Lower lobe of right lung (tissue), 2 donors: ENCODE measurements at regions not wholly inside any gene's neighbourhood (a gene's known extent, or its start where the extent isn't known, plus 50 kb on each side); places are given as distances from the start of the nearest gene placed in this dataset.

ENCODE experiments used
- ATAC-seq, 2 donors: fragments of 200-7000 bp; cut with Tn5 transposase; one replicate each; pipeline ENCODE4 v1.9.1; 2020 to 2022; ENCODE audit warnings: mild to moderate bottlenecking in 2 of 2, moderate library complexity in 2 of 2
- DNase-seq: peaks from one replicate; pipeline ENCODE4 v3.0.0-alpha.2; 2020
- H3K27ac ChIP-seq: fragments of 200-600 bp; one replicate; pipeline ENCODE4 v1.8.0; 2022
- H3K27me3 ChIP-seq: fragments of 200-600 bp; one replicate; pipeline ENCODE4 v1.8.0; 2022; ENCODE audit warnings: low read depth
- H3K36me3 ChIP-seq: fragments of 200-600 bp; one replicate; pipeline ENCODE4 v1.8.0; 2022; ENCODE audit warnings: mild to moderate bottlenecking
- H3K4me1 ChIP-seq: fragments of 200-600 bp; one replicate; pipeline ENCODE4 v1.8.0; 2022
- H3K4me3 ChIP-seq: fragments of 200-600 bp; one replicate; pipeline ENCODE4 v1.8.0; 2022; ENCODE audit warnings: mild to moderate bottlenecking
- H3K9me3 ChIP-seq: fragments of 200-600 bp; one replicate; pipeline ENCODE4 v1.8.0; 2022
- CTCF ChIP-seq: fragments of 200-600 bp; IDR thresholded peaks from one replicate; pipeline ENCODE4 v1.8.0; 2022; ENCODE audit warnings: antibody characterized with exemption, mild to moderate bottlenecking
- intact Hi-C: fragments of 100-400 bp; cut with DNase I; formaldehyde crosslinking; loops from one replicate; pipeline ENCODE4 v1.11.0; 2022
- donor health status: DM: no; HTN: yes; CAD: no; lungs with severe emphysema.

GRCh38 chr12:115687094-115687493 lies 590.4 kb downstream of the MED13L start:
- intact Hi-C loops, result no loop called here

GRCh38 chr12:115683240-115683780 lies 594.2 kb downstream of the MED13L start:
- Histone ChIP-seq H3K27me3 (no peaks in the 10 kb centered on the region), H3K36me3 (no peaks in the 10 kb centered on the region), H3K4me1 (no peaks in the 10 kb centered on the region), H3K27ac (no peak overlapping the region), H3K4me3 (no peak overlapping the region), H3K9me3 (no peaks in the 10 kb centered on the region)
- no peak for TF ChIP-seq CTCF
- intact Hi-C loops, result no loop called here
- DNase-seq (no peak), ATAC-seq (peak in 1 of 2 donors; percentile 59)

More at GRCh38 chr12:115687094-115687493, 590.4 kb downstream of the MED13L start:
- Histone ChIP-seq H3K27ac (no peak overlapping the region), H3K4me3 (no peak overlapping the region), H3K4me1 (no peaks in the 10 kb centered on the region), H3K36me3 (no peaks in the 10 kb centered on the region), H3K27me3 (no peaks in the 10 kb centered on the region), H3K9me3 (no peaks in the 10 kb centered on the region)
- no peak for ATAC-seq
- no peak for TF ChIP-seq CTCF
- DNase-seq, result no peak

DNA sequence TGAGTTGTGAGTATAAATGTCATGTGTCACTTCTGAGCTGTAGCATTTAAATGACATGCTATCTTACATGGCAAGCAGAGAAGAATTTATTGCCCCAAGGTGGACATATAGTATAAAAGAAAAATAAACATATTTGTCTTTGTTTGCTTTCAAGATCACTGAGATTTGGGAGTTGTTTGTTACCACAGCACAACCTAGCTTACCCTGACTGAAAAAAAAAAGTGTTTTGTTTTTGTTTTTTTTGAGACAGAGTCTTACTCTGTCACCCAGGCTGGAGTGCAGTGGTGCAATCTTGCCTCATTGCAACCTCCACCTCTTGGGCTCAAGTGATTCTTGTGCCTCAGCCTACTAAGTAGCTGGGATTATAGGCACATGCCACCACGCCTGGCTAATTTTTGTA lies 596.5 kb downstream of the MED13L start:
- Histone ChIP-seq H3K9me3 (no peaks in the 10 kb centered on the region), H3K4me3 (no peak overlapping the region), H3K36me3 (no peaks in the 10 kb centered on the region), H3K27ac (no peak overlapping the region), H3K27me3 (no peaks in the 10 kb centered on the region), H3K4me1 (no peaks in the 10 kb centered on the region)
- no peak for TF ChIP-seq CTCF
- DNase-seq (no peak), ATAC-seq (no peak)
- intact Hi-C loops, result no loop called here

GRCh38 chr12:115672506-115673080 lies 604.9 kb downstream of the MED13L start:
- TF ChIP-seq CTCF, result no peak
- intact Hi-C loops, result no loop called here
- Histone ChIP-seq H3K27ac (no peak overlapping the region), H3K9me3 (no peaks in the 10 kb centered on the region), H3K4me1 (no peaks in the 10 kb centered on the region), H3K36me3 (no peaks in the 10 kb centered on the region), H3K4me3 (no peak overlapping the region), H3K27me3 (no peaks in the 10 kb centered on the region)
- no peak for DNase-seq
- ATAC-seq, result no peak

DNA sequence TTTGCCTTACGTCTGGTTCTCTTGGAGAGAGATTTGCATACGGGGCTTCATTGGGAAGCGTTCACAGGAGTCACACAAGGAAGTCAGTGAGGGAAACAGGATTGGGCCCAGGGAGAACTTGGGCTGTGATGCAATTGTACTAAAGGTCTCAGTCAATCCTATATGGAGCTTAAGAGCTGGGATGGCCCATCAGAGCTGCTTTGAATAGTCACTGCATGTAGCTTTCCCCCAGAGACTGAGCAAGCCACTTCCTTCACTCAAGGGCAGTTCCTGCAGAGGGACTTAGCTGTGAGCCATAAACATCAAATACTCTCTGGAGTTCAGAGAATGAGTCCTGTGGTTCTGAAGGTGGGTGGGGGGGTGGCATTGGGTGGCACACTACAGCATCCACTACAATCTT lies 605.4 kb downstream of the MED13L start:
- H3K27ac ChIP-seq, result no peak overlapping the region
- H3K9me3 ChIP-seq, result no peaks in the 10 kb centered on the region
- H3K4me1 ChIP-seq, result no peaks in the 10 kb centered on the region
- H3K36me3 ChIP-seq, result no peaks in the 10 kb centered on the region
- H3K27me3 ChIP-seq, result no peaks in the 10 kb centered on the region
- ATAC-seq, result no peak
- intact Hi-C loops, result no loop called here
- DNase-seq, result no peak
- H3K4me3 ChIP-seq, result no peak overlapping the region
- TF ChIP-seq CTCF, result no peak
